ENCODE measurements at regions not wholly inside any gene's neighbourhood (a gene's known extent, or its start where the extent isn't known, plus 50 kb on each side); places are given as distances from the start of the nearest gene placed in this dataset.

DNA sequence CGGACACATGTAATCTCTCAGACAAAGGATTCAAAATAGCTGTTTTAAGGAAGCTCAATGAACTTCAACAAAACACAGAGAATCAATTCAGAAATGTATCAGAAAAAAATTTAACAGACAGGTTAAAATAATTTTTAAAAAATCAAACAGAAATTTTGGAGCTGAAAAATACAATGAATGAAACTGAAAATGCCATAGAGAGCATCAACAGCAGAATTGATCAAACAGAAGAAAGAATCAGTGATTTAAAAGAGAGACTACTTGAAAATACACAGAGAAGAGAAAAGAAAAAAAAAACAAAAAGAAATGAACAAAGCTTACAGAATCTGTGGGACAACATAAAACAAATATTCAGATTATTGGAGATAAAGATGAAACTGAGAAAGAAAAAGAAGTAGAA lies 118.8 kb upstream of the GYPA start:
- TF ChIP-seq, protein P1, sequence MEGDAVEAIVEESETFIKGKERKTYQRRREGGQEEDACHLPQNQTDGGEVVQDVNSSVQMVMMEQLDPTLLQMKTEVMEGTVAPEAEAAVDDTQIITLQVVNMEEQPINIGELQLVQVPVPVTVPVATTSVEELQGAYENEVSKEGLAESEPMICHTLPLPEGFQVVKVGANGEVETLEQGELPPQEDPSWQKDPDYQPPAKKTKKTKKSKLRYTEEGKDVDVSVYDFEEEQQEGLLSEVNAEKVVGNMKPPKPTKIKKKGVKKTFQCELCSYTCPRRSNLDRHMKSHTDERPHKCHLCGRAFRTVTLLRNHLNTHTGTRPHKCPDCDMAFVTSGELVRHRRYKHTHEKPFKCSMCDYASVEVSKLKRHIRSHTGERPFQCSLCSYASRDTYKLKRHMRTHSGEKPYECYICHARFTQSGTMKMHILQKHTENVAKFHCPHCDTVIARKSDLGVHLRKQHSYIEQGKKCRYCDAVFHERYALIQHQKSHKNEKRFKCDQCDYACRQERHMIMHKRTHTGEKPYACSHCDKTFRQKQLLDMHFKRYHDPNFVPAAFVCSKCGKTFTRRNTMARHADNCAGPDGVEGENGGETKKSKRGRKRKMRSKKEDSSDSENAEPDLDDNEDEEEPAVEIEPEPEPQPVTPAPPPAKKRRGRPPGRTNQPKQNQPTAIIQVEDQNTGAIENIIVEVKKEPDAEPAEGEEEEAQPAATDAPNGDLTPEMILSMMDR (IDR thresholded peaks at IDR 0.05) = no peak
- TF ChIP-seq POLR2A (IDR thresholded peaks at IDR 0.05) = no peak

Measured in body of pancreas (tissue), 4 donors.